Liver (tissue), 8 donors: ENCODE measurements at regions not wholly inside any gene's neighbourhood (a gene's known extent, or its start where the extent isn't known, plus 50 kb on each side); places are given as distances from the start of the nearest gene placed in this dataset.

ENCODE experiments used
- DNase-seq: peaks from one replicate; pipeline ENCODE4 v3.0.0-alpha.2; 2017; ENCODE audit warnings: low spot score
- H3K27ac ChIP-seq, 2 donors: one replicate each; pipeline ENCODE4 v1.7.0; 2013; ENCODE audit warnings: inconsistent platforms in 2 of 2, low read length in 2 of 2, control low read depth in 1 of 2, low read depth in 1 of 2, mild to moderate bottlenecking in 1 of 2
- H3K27me3 ChIP-seq, 4 donors: one replicate each; pipeline versions ENCODE4 v1.6.1 to v1.7.0; 2013; ENCODE audit warnings: low read length in 3 of 4, inconsistent platforms in 1 of 4, mild to moderate bottlenecking in 1 of 4, moderate library complexity in 1 of 4; ENCODE audit not compliant: control insufficient read depth in 4 of 4, insufficient read depth in 4 of 4
- H3K36me3 ChIP-seq, 4 donors: one replicate each; pipeline versions ENCODE4 v1.6.1 to v1.7.0; 2013; ENCODE audit warnings: low read length in 3 of 4, mild to moderate bottlenecking in 3 of 4, low read depth in 1 of 4, moderate library complexity in 1 of 4; ENCODE audit not compliant: control insufficient read depth in 4 of 4, insufficient read depth in 3 of 4
- H3K4me1 ChIP-seq, 4 donors: one replicate each; pipeline versions ENCODE4 v1.6.1 to v1.7.0; 2013; ENCODE audit warnings: low read length in 3 of 4, mild to moderate bottlenecking in 3 of 4, moderate library complexity in 1 of 4; ENCODE audit not compliant: control insufficient read depth in 4 of 4, insufficient read depth in 4 of 4
- H3K4me3 ChIP-seq, 3 donors: one replicate each; pipeline versions ENCODE4 v1.6.1 to v1.7.0; 2013; ENCODE audit warnings: low read length in 3 of 3, control low read depth in 1 of 3, low read depth in 1 of 3, mild to moderate bottlenecking in 1 of 3
- H3K9ac ChIP-seq, 2 donors: one replicate each; pipeline ENCODE4 v1.7.0; 2013; ENCODE audit warnings: low read length in 2 of 2, mild to moderate bottlenecking in 2 of 2, moderate library complexity in 2 of 2, control low read depth in 1 of 2, low read depth in 1 of 2
- H3K9me3 ChIP-seq, 4 donors: one replicate each; pipeline versions ENCODE4 v1.6.1 to v1.7.0; 2013; ENCODE audit warnings: low read length in 3 of 4; ENCODE audit not compliant: control insufficient read depth in 4 of 4
- CTCF ChIP-seq: fragments of 150-350 bp; IDR thresholded peaks from 2 replicates; pipeline ENCODE4 v1.5.1; 2017; ENCODE audit warnings: improper control_type of control experiment, low read depth, low read length; ENCODE audit not compliant: missing input control
- FOXA1 ChIP-seq: IDR thresholded peaks from 2 replicates; pipeline ENCODE4 v1.6.1; 2016; ENCODE audit warnings: antibody characterized with exemption
- FOXA2 ChIP-seq: IDR thresholded peaks from 2 replicates; pipeline ENCODE4 v1.6.1; 2016; ENCODE audit warnings: antibody characterized with exemption
- GABPA ChIP-seq, 2 donors: IDR thresholded peaks in 1 of 2; conservative IDR thresholded peaks in 1 of 2; 2 replicates each; pipeline ENCODE4 v1.6.1; 2016; ENCODE audit warnings: antibody characterized with exemption in 2 of 2, mild to moderate bottlenecking in 1 of 2, moderate library complexity in 1 of 2
- HNF4A ChIP-seq, 2 donors: conservative IDR thresholded peaks; 2 replicates each; pipeline ENCODE4 v1.6.1; 2016; ENCODE audit warnings: antibody characterized with exemption in 2 of 2, mild to moderate bottlenecking in 2 of 2
- HNF4G ChIP-seq: IDR thresholded peaks from 2 replicates; pipeline ENCODE4 v1.6.1; 2016; ENCODE audit warnings: antibody characterized with exemption
- JUND ChIP-seq, 2 donors: IDR thresholded peaks; 2 replicates each; pipeline ENCODE4 v1.6.1; 2016; ENCODE audit warnings: antibody characterized with exemption in 2 of 2
- NR2F2 ChIP-seq: IDR thresholded peaks from 2 replicates; pipeline ENCODE4 v1.6.1; 2016; ENCODE audit warnings: antibody characterized with exemption
- RAD21 ChIP-seq, 2 donors: IDR thresholded peaks; 2 replicates each; pipeline ENCODE4 v1.6.1; 2016; ENCODE audit warnings: antibody characterized with exemption in 2 of 2, mild to moderate bottlenecking in 2 of 2
- REST ChIP-seq: IDR thresholded peaks from 2 replicates; pipeline ENCODE4 v1.6.1; 2016; ENCODE audit warnings: antibody characterized with exemption, mild to moderate bottlenecking
- SP1 ChIP-seq: IDR thresholded peaks from 2 replicates; pipeline ENCODE4 v1.6.1; 2018; ENCODE audit warnings: antibody characterized with exemption, mild to moderate bottlenecking
- YY1 ChIP-seq: IDR thresholded peaks from 2 replicates; pipeline ENCODE4 v1.6.1; 2016; ENCODE audit warnings: antibody characterized with exemption, mild to moderate bottlenecking
- ZBTB33 ChIP-seq: IDR thresholded peaks from 2 replicates; pipeline ENCODE4 v1.6.1; 2016; ENCODE audit warnings: antibody characterized with exemption
- WGBS: extraction: QIAGEN DNeasy Blood & Tissue Kit; methylation state at CpG from one replicate; pipeline ENCODE4 v1.1.7; 2013; 5-methylcytosine and 5-hydroxymethylcytosine counted together
- TF ChIP-seq, protein P1 (sequence below): IDR thresholded peaks from 2 replicates; pipeline ENCODE4 v1.6.1; 2016; ENCODE audit warnings: antibody characterized with exemption
- donor health status: healthy.
- donor health status: healthy.
- donor health status: healthy.
- donor health status: healthy.
- donor health status: healthy.

GRCh38 chr3:99287876-99288275 is 350.5 kb upstream of the COL8A1 start (continued):
- no peak for TF ChIP-seq CTCF
- TF ChIP-seq HNF4G = no peak
- TF ChIP-seq YY1 = no peak
- no peak for TF ChIP-seq NR2F2
- TF ChIP-seq, protein P1, sequence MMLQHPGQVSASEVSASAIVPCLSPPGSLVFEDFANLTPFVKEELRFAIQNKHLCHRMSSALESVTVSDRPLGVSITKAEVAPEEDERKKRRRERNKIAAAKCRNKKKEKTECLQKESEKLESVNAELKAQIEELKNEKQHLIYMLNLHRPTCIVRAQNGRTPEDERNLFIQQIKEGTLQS = no peak

- H3K4me1 ChIP-seq = no peaks in the 10 kb centered on the region
- H3K27me3 ChIP-seq = no peaks in the 10 kb centered on the region
- no peak overlapping the region for H3K27ac ChIP-seq
- H3K4me3 ChIP-seq = no peak overlapping the region
- H3K36me3 ChIP-seq = no peaks in the 10 kb centered on the region
- no peak for TF ChIP-seq HNF4G
- TF ChIP-seq HNF4A (conservative IDR thresholded peaks at IDR 0.05) = no peak
- no peak for TF ChIP-seq ZBTB33
- TF ChIP-seq SP1 = no peak
- no peak for DNase-seq
- H3K9me3 ChIP-seq = no peaks in the 10 kb centered on the region
- H3K9ac ChIP-seq = no peak overlapping the region
Measured at GRCh38 chr3:99286266-99286845, 352.0 kb upstream of the COL8A1 start.

DNA sequence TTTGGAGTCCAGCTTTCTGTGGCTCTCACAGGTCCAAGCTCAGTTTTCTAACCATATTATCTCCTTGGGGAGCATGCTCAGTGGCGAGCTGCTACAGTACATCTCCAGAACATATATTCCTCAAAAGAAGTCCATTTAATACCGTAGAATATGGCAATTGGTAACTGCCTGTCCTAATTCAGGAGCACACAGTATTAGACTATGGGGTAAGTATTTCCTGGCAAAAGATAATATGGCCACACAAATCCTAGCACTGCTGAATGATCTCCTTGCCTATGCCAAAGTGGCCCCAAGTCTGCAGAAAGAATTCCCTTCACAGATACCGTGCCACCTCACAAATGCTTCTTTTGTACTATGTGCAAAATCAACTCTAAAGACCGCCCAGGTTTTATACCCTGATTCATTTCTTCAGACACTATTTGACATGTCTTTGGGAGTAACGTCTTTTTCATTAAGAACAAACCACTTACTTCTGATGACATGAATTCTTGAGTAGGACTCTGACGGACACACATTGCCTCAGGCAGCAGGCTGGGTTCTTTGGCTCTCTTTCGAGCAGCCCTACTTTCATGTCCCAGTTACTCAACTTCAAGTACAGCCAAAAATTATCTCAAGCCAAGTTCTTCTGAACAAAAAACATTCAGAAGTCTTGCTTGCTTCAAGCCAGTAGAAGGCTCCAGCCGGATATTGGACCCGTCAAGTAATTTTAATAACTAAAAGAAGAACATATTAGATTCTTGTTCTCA is 368.3 kb upstream of the DCBLD2 start:
- TF ChIP-seq NR2F2 = no peak
- no peak for TF ChIP-seq CTCF
- no peak for TF ChIP-seq FOXA1
- no peak for TF ChIP-seq SP1
- TF ChIP-seq JUND (IDR thresholded peaks at IDR 0.05) = no peak
- no peak for TF ChIP-seq YY1
- TF ChIP-seq GABPA (IDR thresholded peaks at IDR 0.05 in 1 of 2, conservative IDR thresholded peaks at IDR 0.05 in 1 of 2) = no peak
- TF ChIP-seq REST = no peak
- no peak for TF ChIP-seq FOXA2
- no peak for TF ChIP-seq RAD21 (IDR thresholded peaks at IDR 0.05)
- no peak for TF ChIP-seq HNF4A (conservative IDR thresholded peaks at IDR 0.05)
- H3K36me3 ChIP-seq = no peaks in the 10 kb centered on the region
- H3K4me3 ChIP-seq = no peak overlapping the region
- WGBS = 72% methylated on average over 9 of the region's 9 CpGs
- no peaks in the 10 kb centered on the region for H3K27me3 ChIP-seq
- DNase-seq = no peak
- H3K9me3 ChIP-seq = no peaks in the 10 kb centered on the region
- H3K4me1 ChIP-seq = no peaks in the 10 kb centered on the region
- H3K9ac ChIP-seq = no peak overlapping the region
- no peak overlapping the region for H3K27ac ChIP-seq
